Uterus (tissue), 3 donors: ENCODE measurements at regions not wholly inside any gene's neighbourhood (a gene's known extent, or its start where the extent isn't known, plus 50 kb on each side); places are given as distances from the start of the nearest gene placed in this dataset.
"Not testable (repeated sequence)": the region's sequence is repeated elsewhere in the genome, so short reads cannot be mapped to it uniquely, and the experiment has no call there.

Experiments
- DNase-seq, 2 donors: peaks; one replicate each; pipeline ENCODE4 v3.0.0-alpha.2; 2019 to 2020
- H3K27ac ChIP-seq, 2 donors: fragments of 200-600 bp; sonication (generic); 1 replicate in 1 of 2; 2 replicates in 1 of 2; pipeline ENCODE4 v1.5.1; 2016 to 2018
- H3K27me3 ChIP-seq, 2 donors: fragments of 200-600 bp; sonication (generic); one replicate each; pipeline ENCODE4 v1.5.1; 2018 to 2019; ENCODE audit warnings: control low read depth in 1 of 2
- H3K36me3 ChIP-seq, 2 donors: fragments of 200-600 bp; sonication (generic); one replicate each; pipeline ENCODE4 v1.5.1; 2019; ENCODE audit warnings: control low read depth in 1 of 2
- H3K4me1 ChIP-seq, 2 donors: fragments of 200-600 bp; sonication (generic); one replicate each; pipeline ENCODE4 v1.5.1; 2018 to 2019; ENCODE audit warnings: control low read depth in 1 of 2
- H3K4me3 ChIP-seq, 2 donors: fragments of 200-600 bp; sonication (generic); 1 replicate in 1 of 2; 2 replicates in 1 of 2; pipeline ENCODE4 v1.5.1; 2018 to 2019; ENCODE audit warnings: mild to moderate bottlenecking in 1 of 2
- H3K9me3 ChIP-seq, 2 donors: fragments of 200-600 bp; sonication (generic); one replicate each; pipeline ENCODE4 v1.5.1; 2019; ENCODE audit warnings: control low read depth in 1 of 2
- POLR2A ChIP-seq, 2 donors: fragments of 450-650 bp; IDR thresholded peaks; one replicate each; pipeline ENCODE4 v1.6.1; 2016; ENCODE audit warnings: antibody characterized with exemption in 2 of 2, mild to moderate bottlenecking in 1 of 2, moderate library complexity in 1 of 2
- intact Hi-C: fragments of 100-400 bp; cut with DNase I; formaldehyde crosslinking; loops from one replicate; pipeline ENCODE4 v1.15.1; 2023; ENCODE audit warnings: low total_unique reads
- TF ChIP-seq, protein P1 (sequence below), 4 experiments: fragments of 200-600 bp in 2 of 4; fragments of 450-650 bp in 2 of 4; sonication (generic) in 2 of 4; IDR thresholded peaks; one replicate each; pipeline ENCODE4 v1.5.1; 2016 to 2019; ENCODE audit warnings: antibody characterized with exemption in 4 of 4, mild to moderate bottlenecking in 2 of 4, moderate library complexity in 1 of 4
- donor health status: DM: yes; HTN: yes; CAD: no.

DNA sequence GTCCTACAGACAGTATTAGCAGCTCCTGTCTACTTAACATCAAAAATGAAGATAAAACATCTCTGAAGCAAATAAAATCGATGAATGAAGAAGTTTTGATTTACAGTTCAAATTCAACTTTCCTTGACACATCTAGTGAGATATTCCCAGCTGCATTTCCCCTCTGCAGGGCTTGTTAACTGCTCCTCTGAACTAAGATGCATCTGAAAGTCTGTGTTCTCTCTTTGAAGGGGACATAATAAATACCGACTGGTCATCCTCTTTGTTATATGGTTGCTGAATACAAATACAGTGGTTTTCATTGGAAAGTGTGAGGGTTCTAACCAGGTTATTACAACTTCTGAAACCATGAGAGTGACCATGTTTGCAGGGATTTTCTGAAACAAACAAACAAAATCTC is 266.4 kb upstream of the SLC16A7 start:
- DNase-seq: no peak
- TF ChIP-seq POLR2A (IDR thresholded peaks at IDR 0.05): no peak
- TF ChIP-seq, protein P1, sequence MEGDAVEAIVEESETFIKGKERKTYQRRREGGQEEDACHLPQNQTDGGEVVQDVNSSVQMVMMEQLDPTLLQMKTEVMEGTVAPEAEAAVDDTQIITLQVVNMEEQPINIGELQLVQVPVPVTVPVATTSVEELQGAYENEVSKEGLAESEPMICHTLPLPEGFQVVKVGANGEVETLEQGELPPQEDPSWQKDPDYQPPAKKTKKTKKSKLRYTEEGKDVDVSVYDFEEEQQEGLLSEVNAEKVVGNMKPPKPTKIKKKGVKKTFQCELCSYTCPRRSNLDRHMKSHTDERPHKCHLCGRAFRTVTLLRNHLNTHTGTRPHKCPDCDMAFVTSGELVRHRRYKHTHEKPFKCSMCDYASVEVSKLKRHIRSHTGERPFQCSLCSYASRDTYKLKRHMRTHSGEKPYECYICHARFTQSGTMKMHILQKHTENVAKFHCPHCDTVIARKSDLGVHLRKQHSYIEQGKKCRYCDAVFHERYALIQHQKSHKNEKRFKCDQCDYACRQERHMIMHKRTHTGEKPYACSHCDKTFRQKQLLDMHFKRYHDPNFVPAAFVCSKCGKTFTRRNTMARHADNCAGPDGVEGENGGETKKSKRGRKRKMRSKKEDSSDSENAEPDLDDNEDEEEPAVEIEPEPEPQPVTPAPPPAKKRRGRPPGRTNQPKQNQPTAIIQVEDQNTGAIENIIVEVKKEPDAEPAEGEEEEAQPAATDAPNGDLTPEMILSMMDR (IDR thresholded peaks at IDR 0.05): no peak
- intact Hi-C loops: no loop called here
- Histone ChIP-seq H3K36me3 (no peaks in the 10 kb centered on the region), H3K27me3 (no peaks in the 10 kb centered on the region), H3K9me3 (no peaks in the 10 kb centered on the region), H3K4me1 (no peaks in the 10 kb centered on the region), H3K4me3 (no peak overlapping the region), H3K27ac (no peak overlapping the region)

DNA sequence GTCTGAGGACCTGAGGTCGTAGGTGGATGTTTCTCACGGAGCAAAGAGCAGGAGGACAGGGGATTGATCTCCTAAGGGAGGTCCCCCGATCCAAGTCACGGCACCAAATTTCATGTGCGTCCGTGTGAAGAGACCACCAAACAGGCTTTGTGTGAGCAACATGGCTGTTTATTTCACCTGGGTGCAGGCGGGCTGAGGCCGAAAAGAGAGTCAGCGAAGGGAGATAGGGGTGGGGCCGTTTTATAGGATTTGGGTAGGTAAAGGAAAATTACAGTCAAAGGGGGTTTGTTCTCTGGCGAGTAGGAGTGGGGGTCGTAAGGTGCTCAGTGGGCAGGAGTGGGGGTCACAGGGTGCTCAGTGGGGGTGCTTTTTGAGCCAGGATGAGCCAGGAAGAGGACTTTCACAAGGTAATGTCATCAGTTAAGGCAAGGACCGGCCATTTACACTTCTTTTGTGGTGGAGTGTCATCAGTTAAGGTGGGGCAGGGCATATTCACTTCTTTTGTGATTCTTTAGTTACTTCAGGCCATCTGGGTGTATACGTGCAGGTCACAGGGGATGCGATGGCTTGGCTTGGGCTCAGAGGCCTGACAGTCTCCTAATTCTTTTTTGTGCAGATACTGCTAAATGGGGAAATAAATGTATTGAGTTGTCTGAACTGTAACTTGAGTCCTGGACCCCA is 267.3 kb upstream of the SLC16A7 start:
- H3K27ac ChIP-seq, H3K9me3 ChIP-seq, H3K27me3 ChIP-seq, H3K4me1 ChIP-seq, intact Hi-C loops, H3K36me3 ChIP-seq, H3K4me3 ChIP-seq, DNase-seq: not testable (repeated sequence)

DNA sequence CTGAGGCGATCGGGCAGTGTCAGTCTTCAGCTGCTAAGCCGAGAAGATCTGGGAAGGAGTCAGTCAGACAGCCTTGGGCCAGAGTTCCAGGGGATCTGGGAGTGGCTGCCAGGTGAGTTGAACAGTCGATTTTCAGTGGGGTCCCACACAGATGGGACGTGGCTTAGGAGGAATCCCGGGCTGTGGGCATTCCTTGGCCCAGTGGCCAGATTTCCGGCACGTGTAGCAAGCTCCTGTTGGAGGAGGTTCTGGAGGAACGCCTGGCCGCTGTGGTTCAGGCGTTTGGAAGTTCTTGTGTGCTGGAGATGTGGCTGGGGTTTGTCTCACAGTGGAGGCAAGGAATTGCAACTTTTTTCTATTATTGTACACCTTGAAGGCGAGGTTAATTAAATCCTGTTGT is 269.4 kb upstream of the SLC16A7 start:
- H3K4me3 ChIP-seq, H3K27me3 ChIP-seq, DNase-seq, H3K36me3 ChIP-seq, H3K9me3 ChIP-seq, intact Hi-C loops, H3K27ac ChIP-seq, H3K4me1 ChIP-seq: not testable (repeated sequence)

DNA sequence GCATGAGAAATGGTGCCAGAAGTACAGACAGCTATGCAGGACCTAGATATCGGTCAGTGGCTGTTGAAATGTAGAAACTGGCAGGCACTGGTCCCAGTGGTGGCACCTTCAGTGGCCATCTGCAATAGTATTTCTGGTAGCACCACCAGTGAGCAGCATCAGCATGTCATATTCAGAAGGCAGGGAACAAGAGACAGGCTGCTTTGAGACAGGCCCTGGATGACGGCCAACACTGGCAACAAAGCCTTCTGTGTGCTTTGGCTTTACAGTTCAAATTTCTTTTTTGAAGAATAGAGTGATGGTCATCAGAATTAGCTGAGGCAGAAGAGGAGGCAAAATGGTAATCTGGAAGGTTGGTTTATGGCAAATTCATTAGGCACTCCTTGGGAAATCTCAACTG is 273.4 kb upstream of the SLC16A7 start:
- H3K27ac ChIP-seq: no peak overlapping the region
- H3K4me1 ChIP-seq: no peaks in the 10 kb centered on the region
- intact Hi-C loops: no loop called here
- no peaks in the 10 kb centered on the region for H3K27me3 ChIP-seq
- TF ChIP-seq POLR2A (IDR thresholded peaks at IDR 0.05): no peak
- TF ChIP-seq, protein P1 (IDR thresholded peaks at IDR 0.05): no peak
- no peaks in the 10 kb centered on the region for H3K36me3 ChIP-seq
- H3K4me3 ChIP-seq: no peak overlapping the region
- no peak for DNase-seq
- no peaks in the 10 kb centered on the region for H3K9me3 ChIP-seq

DNA sequence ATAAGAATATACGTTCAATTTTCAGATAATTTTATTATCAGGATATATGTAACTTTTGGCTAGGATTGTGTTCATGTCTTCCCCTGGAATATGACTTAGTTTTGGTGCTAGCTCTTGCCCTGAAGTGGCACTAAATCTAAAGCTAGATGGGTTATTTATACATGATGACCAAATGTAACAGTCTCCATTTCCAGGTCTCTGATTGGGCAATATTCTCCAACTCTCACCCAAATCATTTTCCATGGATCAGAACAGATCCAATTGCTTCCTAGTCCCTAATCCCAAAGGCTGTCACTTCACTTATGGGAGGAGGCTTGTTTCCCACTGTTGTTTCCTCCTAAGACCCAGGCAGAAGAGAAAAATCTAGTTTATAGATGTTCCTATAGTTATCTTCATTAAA is 274.6 kb upstream of the SLC16A7 start:
- Histone ChIP-seq H3K36me3 (no peaks in the 10 kb centered on the region), H3K27ac (no peak overlapping the region), H3K9me3 (no peaks in the 10 kb centered on the region), H3K4me3 (no peak overlapping the region), H3K4me1 (no peaks in the 10 kb centered on the region), H3K27me3 (no peaks in the 10 kb centered on the region)
- no peak for DNase-seq
- TF ChIP-seq POLR2A (IDR thresholded peaks at IDR 0.05): no peak
- TF ChIP-seq, protein P1 (IDR thresholded peaks at IDR 0.05): no peak
- intact Hi-C loops: no loop called here

DNA sequence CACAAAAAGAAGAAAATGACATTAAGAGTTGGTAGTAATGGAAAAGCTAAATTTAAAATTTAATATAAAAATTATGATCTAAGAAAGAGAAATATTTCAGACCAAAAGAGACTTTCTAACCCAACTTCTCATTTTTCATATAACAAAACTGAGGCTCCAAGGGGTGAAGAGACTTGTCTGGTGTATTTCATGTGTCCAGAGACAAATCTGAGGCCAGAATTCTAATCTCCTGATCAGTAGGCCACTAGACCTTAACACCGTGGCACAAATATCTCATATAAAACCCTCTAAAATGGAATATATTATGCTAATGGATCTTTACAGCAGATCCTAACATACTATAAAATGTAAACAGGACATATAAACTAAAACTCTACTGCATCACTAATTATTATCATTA is 275.7 kb upstream of the SLC16A7 start:
- TF ChIP-seq, protein P1 (IDR thresholded peaks at IDR 0.05): no peak
- TF ChIP-seq POLR2A (IDR thresholded peaks at IDR 0.05): no peak
- DNase-seq: no peak
- Histone ChIP-seq H3K27me3 (no peaks in the 10 kb centered on the region), H3K36me3 (no peaks in the 10 kb centered on the region), H3K4me3 (no peak overlapping the region), H3K9me3 (no peaks in the 10 kb centered on the region), H3K4me1 (no peaks in the 10 kb centered on the region), H3K27ac (no peak overlapping the region)
- intact Hi-C loops: no loop called here
